Gastrocnemius medialis (tissue), 4 donors: ENCODE measurements at regions not wholly inside any gene's neighbourhood (a gene's known extent, or its start where the extent isn't known, plus 50 kb on each side); places are given as distances from the start of the nearest gene placed in this dataset.
"Not testable (repeated sequence)": the region's sequence is repeated elsewhere in the genome, so short reads cannot be mapped to it uniquely, and the experiment has no call there.

Experiments
- POLR2A ChIP-seq, 2 donors: fragments of 450-650 bp; IDR thresholded peaks; one replicate each; pipeline ENCODE4 v1.6.1; 2017; ENCODE audit warnings: antibody characterized with exemption in 2 of 2, mild to moderate bottlenecking in 2 of 2, moderate library complexity in 2 of 2
- TF ChIP-seq, protein P1 (sequence below), 5 experiments: fragments of 450-650 bp in 3 of 5; fragments of 200-600 bp in 2 of 5; sonication (generic) in 2 of 5; IDR thresholded peaks in 4 of 5; conservative IDR thresholded peaks in 1 of 5; 1 replicate in 4 of 5; 2 replicates in 1 of 5; pipeline ENCODE4 v1.5.1; 2016 to 2019; ENCODE audit warnings: antibody characterized with exemption in 5 of 5, mild to moderate bottlenecking in 3 of 5, moderate library complexity in 3 of 5

GRCh38 chr1:144065299-144066060 is 93.7 kb upstream of the FAM72C start:
- not testable (repeated sequence) for TF ChIP-seq POLR2A (IDR thresholded peaks at IDR 0.05)
- TF ChIP-seq, protein P1, sequence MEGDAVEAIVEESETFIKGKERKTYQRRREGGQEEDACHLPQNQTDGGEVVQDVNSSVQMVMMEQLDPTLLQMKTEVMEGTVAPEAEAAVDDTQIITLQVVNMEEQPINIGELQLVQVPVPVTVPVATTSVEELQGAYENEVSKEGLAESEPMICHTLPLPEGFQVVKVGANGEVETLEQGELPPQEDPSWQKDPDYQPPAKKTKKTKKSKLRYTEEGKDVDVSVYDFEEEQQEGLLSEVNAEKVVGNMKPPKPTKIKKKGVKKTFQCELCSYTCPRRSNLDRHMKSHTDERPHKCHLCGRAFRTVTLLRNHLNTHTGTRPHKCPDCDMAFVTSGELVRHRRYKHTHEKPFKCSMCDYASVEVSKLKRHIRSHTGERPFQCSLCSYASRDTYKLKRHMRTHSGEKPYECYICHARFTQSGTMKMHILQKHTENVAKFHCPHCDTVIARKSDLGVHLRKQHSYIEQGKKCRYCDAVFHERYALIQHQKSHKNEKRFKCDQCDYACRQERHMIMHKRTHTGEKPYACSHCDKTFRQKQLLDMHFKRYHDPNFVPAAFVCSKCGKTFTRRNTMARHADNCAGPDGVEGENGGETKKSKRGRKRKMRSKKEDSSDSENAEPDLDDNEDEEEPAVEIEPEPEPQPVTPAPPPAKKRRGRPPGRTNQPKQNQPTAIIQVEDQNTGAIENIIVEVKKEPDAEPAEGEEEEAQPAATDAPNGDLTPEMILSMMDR (IDR thresholded peaks at IDR 0.05 in 4 of 5, conservative IDR thresholded peaks at IDR 0.05 in 1 of 5), result not testable (repeated sequence)
